Neural crest cell (in vitro differentiated cells): ENCODE measurements at regions not wholly inside any gene's neighbourhood (a gene's known extent, or its start where the extent isn't known, plus 50 kb on each side); places are given as distances from the start of the nearest gene placed in this dataset.
A peak's percentile ranks its signal among the peaks of the same experiment; 100 is the strongest.
"Not testable (repeated sequence)": the region's sequence is repeated elsewhere in the genome, so short reads cannot be mapped to it uniquely, and the experiment has no call there.

ENCODE experiments used
- DNase-seq: peaks from one replicate; pipeline ENCODE4 v3.0.0; 2021; ENCODE audit warnings: low read depth, mixed read lengths, low spot score
- H3K27ac Mint-ChIP-seq: one replicate; pipeline ENCODE4 v1.8.0; 2021; ENCODE audit warnings: mild to moderate bottlenecking, mixed read lengths; ENCODE audit not compliant: unreplicated experiment
- H3K27me3 Mint-ChIP-seq: 2 replicates; pipeline ENCODE4 v1.8.0; 2021; ENCODE audit warnings: low read depth, mild to moderate bottlenecking, mixed read lengths
- H3K36me3 Mint-ChIP-seq: 2 replicates; pipeline ENCODE4 v1.8.0; 2021; ENCODE audit warnings: low read depth, mild to moderate bottlenecking, mixed read lengths
- H3K4me1 Mint-ChIP-seq: 2 replicates; pipeline ENCODE4 v1.8.0; 2021; ENCODE audit warnings: mixed read lengths
- H3K4me3 Mint-ChIP-seq: one replicate; pipeline ENCODE4 v1.8.0; 2021; ENCODE audit warnings: mild to moderate bottlenecking, mixed read lengths
- H3K9me3 Mint-ChIP-seq: 2 replicates; pipeline ENCODE4 v1.8.0; 2021; ENCODE audit warnings: mixed read lengths
- TF ChIP-seq, protein P1 (sequence below): fragments of 200-600 bp; sonication (generic); conservative IDR thresholded peaks from 2 replicates; pipeline ENCODE4 v1.5.0; 2021; ENCODE audit warnings: antibody characterized with exemption, mild to moderate bottlenecking

DNA sequence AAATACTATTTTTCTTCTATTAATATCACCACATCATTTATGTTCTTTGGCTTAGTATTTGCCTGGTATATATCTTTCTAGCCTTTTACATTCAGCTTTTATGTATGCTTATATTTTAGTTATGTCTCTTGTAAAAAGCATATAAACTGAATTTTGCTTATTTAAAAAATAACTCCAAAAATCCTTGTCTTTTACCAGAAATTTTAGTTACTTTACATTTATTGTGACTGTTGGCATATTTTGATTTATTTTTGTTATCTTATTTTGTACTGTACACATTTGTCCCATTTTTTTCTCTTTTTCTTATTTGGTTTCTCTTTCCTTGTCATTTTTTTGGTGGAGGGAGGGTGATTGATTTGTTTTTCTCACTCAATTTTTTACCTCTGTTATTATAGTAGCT lies 169.6 kb downstream of the UACA start:
- Mint-ChIP-seq H3K4me3 (no peak overlapping the region), H3K36me3 (peaks cover 8% of the 10 kb centered on the region), H3K27ac (no peak overlapping the region), H3K4me1 (no peaks in the 10 kb centered on the region), H3K27me3 (no peaks in the 10 kb centered on the region), H3K9me3 (peaks cover 13% of the 10 kb centered on the region)
- DNase-seq: no peak
- TF ChIP-seq, protein P1, sequence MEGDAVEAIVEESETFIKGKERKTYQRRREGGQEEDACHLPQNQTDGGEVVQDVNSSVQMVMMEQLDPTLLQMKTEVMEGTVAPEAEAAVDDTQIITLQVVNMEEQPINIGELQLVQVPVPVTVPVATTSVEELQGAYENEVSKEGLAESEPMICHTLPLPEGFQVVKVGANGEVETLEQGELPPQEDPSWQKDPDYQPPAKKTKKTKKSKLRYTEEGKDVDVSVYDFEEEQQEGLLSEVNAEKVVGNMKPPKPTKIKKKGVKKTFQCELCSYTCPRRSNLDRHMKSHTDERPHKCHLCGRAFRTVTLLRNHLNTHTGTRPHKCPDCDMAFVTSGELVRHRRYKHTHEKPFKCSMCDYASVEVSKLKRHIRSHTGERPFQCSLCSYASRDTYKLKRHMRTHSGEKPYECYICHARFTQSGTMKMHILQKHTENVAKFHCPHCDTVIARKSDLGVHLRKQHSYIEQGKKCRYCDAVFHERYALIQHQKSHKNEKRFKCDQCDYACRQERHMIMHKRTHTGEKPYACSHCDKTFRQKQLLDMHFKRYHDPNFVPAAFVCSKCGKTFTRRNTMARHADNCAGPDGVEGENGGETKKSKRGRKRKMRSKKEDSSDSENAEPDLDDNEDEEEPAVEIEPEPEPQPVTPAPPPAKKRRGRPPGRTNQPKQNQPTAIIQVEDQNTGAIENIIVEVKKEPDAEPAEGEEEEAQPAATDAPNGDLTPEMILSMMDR: no peak

- Mint-ChIP-seq H3K36me3 (peaks cover 6% of the 10 kb centered on the region), H3K4me3 (no peak overlapping the region), H3K4me1 (peaks cover 15% of the 10 kb centered on the region), H3K27me3 (peaks cover under 1% of the 10 kb centered on the region), H3K27ac (no peak overlapping the region), H3K9me3 (peaks cover 14% of the 10 kb centered on the region)
- no peak for DNase-seq
- TF ChIP-seq, protein P1: no peak
These were observed 173.6 kb downstream of the UACA start for GRCh38 chr15:70589728-70590127.

DNA sequence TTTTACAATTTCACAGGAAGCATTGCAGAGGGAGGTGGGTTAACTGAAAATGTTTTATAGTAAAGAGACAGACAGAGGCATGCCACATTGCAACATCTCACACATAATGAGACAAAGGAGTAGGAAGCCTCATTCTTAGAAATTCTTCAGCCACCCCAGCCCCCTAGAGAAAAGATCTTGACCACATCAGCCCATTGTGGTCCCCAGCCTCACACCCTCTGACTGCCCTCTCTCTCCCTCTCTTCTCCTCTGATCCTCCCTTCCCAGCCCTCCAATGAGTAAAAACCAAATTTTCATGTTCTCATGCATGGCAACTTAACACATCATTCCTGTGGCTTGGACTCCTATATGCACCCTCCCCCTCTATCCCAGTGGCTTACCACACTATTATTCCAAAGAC lies 174.1 kb downstream of the UACA start:
- H3K9me3 Mint-ChIP-seq: peaks cover 12% of the 10 kb centered on the region
- H3K27ac Mint-ChIP-seq: no peak overlapping the region
- H3K4me1 Mint-ChIP-seq: peaks cover 20% of the 10 kb centered on the region
- DNase-seq: no peak
- peaks cover 5% of the 10 kb centered on the region for H3K36me3 Mint-ChIP-seq
- H3K4me3 Mint-ChIP-seq: no peak overlapping the region
- TF ChIP-seq, protein P1: no peak
- H3K27me3 Mint-ChIP-seq: peaks cover 5% of the 10 kb centered on the region

- peak overlapping the region; percentile 8 for H3K4me3 Mint-ChIP-seq
- H3K4me1 Mint-ChIP-seq: peaks cover 25% of the 10 kb centered on the region
- H3K36me3 Mint-ChIP-seq: peaks cover 3% of the 10 kb centered on the region
- DNase-seq: no peak
- H3K9me3 Mint-ChIP-seq: peaks cover 9% of the 10 kb centered on the region
- peaks cover 10% of the 10 kb centered on the region for H3K27me3 Mint-ChIP-seq
- H3K27ac Mint-ChIP-seq: no peak overlapping the region
- TF ChIP-seq, protein P1: no peak
These were observed 174.7 kb downstream of the UACA start for GRCh38 chr15:70588613-70589012.

GRCh38 chr15:70587896-70588567 lies 175.3 kb downstream of the UACA start:
- H3K4me3 Mint-ChIP-seq: peak overlapping the region; percentile 8
- no peak overlapping the region for H3K27ac Mint-ChIP-seq
- DNase-seq: no peak
- TF ChIP-seq, protein P1: no peak
- H3K36me3 Mint-ChIP-seq: peaks cover 3% of the 10 kb centered on the region
- H3K9me3 Mint-ChIP-seq: peaks cover 9% of the 10 kb centered on the region
- H3K4me1 Mint-ChIP-seq: peaks cover 25% of the 10 kb centered on the region
- H3K27me3 Mint-ChIP-seq: peaks cover 10% of the 10 kb centered on the region

DNA sequence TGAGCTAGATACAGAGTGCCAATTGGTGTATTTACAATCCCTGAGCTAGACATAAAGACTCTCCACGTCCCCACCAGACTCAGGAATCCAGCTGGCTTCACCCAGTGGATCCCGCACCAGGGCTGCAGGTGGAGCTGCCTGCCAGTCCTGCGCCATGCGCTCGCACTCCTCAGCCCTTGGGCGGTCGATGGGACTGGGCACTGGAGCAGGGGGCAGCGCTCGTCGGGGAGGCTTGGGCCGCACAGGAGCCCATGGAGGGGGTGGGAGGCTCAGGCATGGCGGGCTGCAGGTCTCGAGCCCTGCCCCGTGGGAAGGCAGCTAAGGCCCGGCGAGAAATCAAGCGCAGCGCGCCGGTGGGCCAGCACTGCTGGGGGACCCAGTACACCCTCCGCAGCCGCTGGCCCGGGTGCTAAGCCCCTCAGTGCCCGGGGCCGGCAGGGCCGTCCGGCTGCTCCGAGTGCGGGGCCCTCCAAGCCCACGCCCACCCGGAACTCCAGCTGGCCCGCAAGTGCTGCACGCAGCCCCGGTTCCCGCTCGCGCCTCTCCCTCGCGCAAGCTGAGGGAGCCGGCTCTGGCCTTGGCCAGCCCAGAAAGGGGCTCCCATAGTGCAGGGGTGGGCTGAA lies 176.2 kb downstream of the UACA start:
- peaks cover 25% of the 10 kb centered on the region for H3K4me1 Mint-ChIP-seq
- not testable (repeated sequence) for DNase-seq, H3K36me3 Mint-ChIP-seq, H3K4me3 Mint-ChIP-seq, H3K27ac Mint-ChIP-seq, H3K9me3 Mint-ChIP-seq
- peaks cover 10% of the 10 kb centered on the region for H3K27me3 Mint-ChIP-seq
